GM12874 (cell line): ENCODE measurements at regions not wholly inside any gene's neighbourhood (a gene's known extent, or its start where the extent isn't known, plus 50 kb on each side); places are given as distances from the start of the nearest gene placed in this dataset.

Experiments
- TF ChIP-seq, protein P1 (sequence below): IDR thresholded peaks from 2 replicates; pipeline ENCODE4 v1.5.1; 2011; ENCODE audit warnings: low read depth, mild to moderate bottlenecking, control low read depth, low read length, moderate library complexity; ENCODE audit not compliant: insufficient read depth

DNA sequence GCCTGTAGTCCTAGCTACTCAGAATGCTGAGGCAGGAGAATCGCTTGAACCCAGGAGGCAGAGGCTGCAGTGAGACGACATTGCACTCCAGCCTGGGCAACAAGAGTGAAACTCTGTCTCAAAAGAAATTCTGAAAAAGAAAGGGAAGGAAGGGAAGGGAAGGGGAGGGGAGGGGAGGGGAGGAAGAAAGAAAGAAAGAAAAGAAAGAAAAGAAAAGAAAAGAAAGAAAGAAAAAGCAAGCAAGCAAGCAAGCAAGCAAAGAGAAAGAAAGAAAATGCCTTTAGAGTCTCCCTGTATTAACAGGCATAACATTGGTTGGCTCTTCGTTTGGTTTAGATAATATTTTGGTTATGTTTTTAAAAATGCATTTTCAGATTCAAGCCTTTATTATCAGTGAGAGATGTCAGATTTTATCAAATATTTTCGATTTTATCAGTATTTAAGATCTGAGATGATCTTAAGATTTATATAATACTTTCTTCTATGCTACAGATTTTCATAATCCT, 281.1 kb downstream of the NPIPA8 start:
- TF ChIP-seq, protein P1, sequence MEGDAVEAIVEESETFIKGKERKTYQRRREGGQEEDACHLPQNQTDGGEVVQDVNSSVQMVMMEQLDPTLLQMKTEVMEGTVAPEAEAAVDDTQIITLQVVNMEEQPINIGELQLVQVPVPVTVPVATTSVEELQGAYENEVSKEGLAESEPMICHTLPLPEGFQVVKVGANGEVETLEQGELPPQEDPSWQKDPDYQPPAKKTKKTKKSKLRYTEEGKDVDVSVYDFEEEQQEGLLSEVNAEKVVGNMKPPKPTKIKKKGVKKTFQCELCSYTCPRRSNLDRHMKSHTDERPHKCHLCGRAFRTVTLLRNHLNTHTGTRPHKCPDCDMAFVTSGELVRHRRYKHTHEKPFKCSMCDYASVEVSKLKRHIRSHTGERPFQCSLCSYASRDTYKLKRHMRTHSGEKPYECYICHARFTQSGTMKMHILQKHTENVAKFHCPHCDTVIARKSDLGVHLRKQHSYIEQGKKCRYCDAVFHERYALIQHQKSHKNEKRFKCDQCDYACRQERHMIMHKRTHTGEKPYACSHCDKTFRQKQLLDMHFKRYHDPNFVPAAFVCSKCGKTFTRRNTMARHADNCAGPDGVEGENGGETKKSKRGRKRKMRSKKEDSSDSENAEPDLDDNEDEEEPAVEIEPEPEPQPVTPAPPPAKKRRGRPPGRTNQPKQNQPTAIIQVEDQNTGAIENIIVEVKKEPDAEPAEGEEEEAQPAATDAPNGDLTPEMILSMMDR = no peak

DNA sequence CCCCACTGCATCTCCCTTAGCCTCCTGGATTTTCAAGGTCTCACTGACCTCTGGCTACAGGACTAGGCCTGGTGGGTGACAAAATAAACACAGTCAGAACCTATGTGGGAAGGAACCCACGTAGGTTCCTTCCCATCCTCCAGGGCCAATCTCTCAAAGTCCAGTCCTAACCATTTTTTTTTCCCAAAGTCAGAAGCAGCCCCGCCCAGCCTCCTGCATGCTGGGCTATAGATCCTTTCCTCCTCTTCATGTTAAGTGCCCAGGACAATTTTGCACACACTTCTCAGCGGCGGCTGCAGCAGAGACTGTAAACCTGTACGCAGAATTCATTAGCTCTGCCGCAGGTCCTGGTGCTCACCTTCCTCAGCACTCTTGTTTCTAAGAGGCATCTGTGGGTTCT, 285.8 kb downstream of the NPIPA8 start:
- TF ChIP-seq, protein P1 = no peak

DNA sequence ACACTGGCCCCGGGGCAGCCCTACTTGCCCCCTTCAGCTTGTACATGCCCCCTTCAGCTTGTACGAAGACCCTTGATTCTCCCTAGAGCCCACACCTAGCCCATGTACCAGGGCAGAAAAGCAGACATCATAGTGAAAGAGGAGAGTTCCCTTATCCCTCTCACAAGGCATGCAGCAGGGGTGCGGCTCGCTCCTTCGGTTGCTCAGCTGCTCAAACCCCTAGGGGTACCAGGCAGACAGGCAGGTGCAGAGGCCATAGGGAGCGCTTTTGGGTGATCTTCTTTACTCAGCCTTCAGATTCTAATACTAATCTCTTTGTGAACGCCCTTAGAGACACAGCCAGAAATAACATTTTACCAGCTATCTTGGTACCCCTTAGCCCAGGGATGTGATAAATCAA, 286.3 kb downstream of the NPIPA8 start:
- TF ChIP-seq, protein P1 = no peak

DNA sequence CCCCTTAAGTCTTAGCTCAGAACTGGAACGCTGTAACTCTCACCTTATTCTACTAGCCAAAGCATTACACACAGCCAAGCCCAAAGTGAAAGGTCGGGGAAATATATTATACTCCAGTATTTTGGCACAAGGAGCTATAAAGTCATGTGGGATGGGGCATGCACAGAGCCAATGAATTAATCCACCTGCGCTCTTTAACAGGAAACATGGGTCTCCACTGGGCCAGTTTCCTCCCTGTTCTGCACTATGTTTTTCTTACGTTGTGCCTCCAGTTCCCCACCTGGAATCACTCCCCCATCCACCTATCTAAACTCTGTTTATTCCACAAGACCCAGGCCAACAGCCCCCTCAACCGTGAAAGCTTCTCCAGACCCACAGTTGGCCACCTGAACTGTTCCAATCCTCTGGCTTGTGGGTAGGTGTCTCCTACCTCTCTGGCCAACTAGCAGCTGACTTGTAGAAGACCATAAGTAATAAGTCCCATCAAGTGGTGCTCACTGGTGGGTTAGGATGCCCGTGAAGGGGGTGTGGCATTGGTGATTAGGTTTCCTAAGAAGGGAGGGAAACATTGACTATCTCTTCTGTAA, 286.9 kb downstream of the NPIPA8 start:
- TF ChIP-seq, protein P1 = no peak

DNA sequence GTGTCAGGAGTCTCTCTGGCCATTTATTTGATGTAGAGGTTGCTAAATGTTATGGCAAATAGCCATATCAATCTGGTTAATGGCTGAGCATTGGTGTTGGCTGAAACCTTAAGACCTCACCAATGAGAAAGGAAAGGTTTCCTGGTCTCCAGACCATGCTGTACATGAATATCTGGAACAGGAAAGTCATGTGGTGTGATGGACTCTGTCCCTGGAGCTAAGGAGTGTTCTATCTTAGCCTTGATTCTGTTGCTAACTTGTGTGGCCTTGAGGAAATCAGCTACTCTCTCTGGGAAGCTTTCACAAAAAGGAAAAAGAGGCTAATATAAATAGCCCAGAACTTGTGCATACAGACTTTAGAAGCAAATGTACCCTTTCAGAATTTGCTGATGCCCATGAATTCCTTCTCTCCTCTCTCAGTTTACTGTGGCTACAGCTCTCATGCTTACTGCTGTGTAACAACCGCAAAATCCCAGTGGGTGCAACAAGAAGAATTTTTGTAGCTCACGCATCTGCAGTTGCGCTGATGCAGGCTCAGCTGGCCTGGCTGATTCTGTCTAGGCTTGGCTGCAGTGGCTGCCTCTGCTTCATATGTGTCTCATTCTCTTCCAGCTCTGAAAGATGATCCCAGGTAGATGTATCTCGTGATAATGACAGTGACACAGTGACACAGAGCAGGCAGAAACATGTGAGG, 287.5 kb downstream of the NPIPA8 start:
- TF ChIP-seq, protein P1 = no peak

DNA sequence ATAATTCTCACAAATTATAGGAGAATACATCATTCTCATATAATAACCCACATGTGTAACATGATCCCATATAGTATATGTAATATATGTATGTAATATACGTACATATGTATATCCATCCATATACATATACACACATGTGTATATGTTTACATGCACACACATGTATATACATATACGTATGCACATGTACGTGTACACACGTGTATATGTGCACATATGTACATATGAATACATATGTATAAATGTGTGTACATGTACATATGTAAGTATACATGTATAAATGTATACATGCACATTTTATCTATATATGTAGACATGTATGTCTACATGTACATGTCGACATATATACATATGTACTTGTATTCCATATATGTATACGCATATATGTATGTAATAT, 288.8 kb downstream of the NPIPA8 start:
- TF ChIP-seq, protein P1 = no peak

DNA sequence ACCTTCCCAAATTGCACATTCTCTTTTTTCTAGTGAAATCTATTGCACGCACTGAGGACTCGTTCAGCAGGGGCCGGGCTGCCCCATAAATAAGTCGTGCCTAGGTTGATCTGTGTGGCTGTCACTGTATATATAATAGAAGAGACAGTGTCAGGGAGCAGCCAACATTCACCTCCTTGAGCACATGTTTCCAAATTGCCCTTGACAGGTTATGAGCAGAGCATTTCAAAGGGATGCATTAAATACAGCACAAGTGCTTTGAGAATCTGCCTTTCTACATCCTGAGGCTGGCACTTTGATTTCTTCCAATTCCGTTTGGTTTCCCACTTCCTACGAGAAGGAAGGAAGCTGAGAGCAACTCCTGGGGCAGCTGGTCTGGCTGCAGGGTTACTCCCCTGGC, 291.2 kb downstream of the NPIPA8 start:
- TF ChIP-seq, protein P1 = no peak
